ENCODE measurements at regions not wholly inside any gene's neighbourhood (a gene's known extent, or its start where the extent isn't known, plus 50 kb on each side); places are given as distances from the start of the nearest gene placed in this dataset.

- H3K4me2 ChIP-seq (ENCODE audit: low read depth, low read length), result no peak overlapping the region
- H3K23ac ChIP-seq (ENCODE audit: low read depth, low read length), result no peak overlapping the region
- H3K79me1 ChIP-seq (ENCODE audit: low read depth in 1 of 2, low read length in 2 of 2), result no peaks in the 10 kb centered on the region
- no peak overlapping the region for H2BK120ac ChIP-seq (ENCODE audit: low read depth, low read length)
- TF ChIP-seq USF2 (IDR thresholded peaks at IDR 0.05; ENCODE audit: low read depth, low read length) (no peak), NFE2L2 (IDR thresholded peaks at IDR 0.05; ENCODE audit: low read depth, low read length) (no peak), RFX5 (IDR thresholded peaks at IDR 0.05; ENCODE audit: low read depth, low read length) (no peak), CHD1 (IDR thresholded peaks at IDR 0.05; ENCODE audit: low read depth, low read length) (no peak), MAZ (IDR thresholded peaks at IDR 0.05; ENCODE audit: borderline replicate concordance, low read depth, low read length) (no peak), ELK1 (IDR thresholded peaks at IDR 0.05; ENCODE audit: borderline replicate concordance, low read depth, low read length) (no peak)
- no peak for ATAC-seq (ENCODE audit: low read depth)
- in situ Hi-C loops (cut with MboI; ENCODE audit: low sequenced_read_pairs) (no loop called here), intact Hi-C loops (cut with micrococcal nuclease) (no loop called here), dilution Hi-C loops (cut with HindIII; ENCODE audit: low sequenced_read_pairs, unreplicated experiment) (no loop called here)
- H3K4me3 ChIP-seq (ENCODE audit: insufficient read depth, low read depth, low read length), result no peak overlapping the region
- H2AFZ ChIP-seq (replicated peaks; ENCODE audit: low read length, poor library complexity), result no peak overlapping the region
- H3K36me3 ChIP-seq (ENCODE audit: control insufficient read depth, insufficient read depth, low read length), result no peaks in the 10 kb centered on the region
- no peak overlapping the region for H3K56ac ChIP-seq (ENCODE audit: extremely low read depth, insufficient read depth, low read length)
- POLR2A ChIA-PET (ENCODE audit: unreplicated experiment), result no interaction called here
- H3K4ac ChIP-seq (ENCODE audit: low read depth, low read length), result no peak overlapping the region
- H2AK5ac ChIP-seq (ENCODE audit: low read depth, low read length), result no peak overlapping the region
- no peaks in the 10 kb centered on the region for H3K4me1 ChIP-seq (ENCODE audit: control insufficient read depth, insufficient read depth, low read length)
- H3K14ac ChIP-seq (replicated peaks; ENCODE audit: low read depth, low read length), result no peak overlapping the region
- DNase-seq, result no peak
- BruUV-seq (replicated peaks), result no TSS peak
- no peak overlapping the region for H2BK15ac ChIP-seq (ENCODE audit: low read depth, low read length)
- no peak overlapping the region for H4K8ac ChIP-seq (ENCODE audit: low read depth in 2 of 2, low read length in 2 of 2)
- no peak overlapping the region for H2BK5ac ChIP-seq (ENCODE audit: low read depth, low read length, poor library complexity, severe bottlenecking)
- H3K18ac ChIP-seq (ENCODE audit: low read depth, low read length), result no peak overlapping the region
- H4K91ac ChIP-seq (ENCODE audit: insufficient read depth, low read depth, low read length), result no peak overlapping the region
- H3K9ac ChIP-seq (ENCODE audit: low read depth, low read length), result no peak overlapping the region
- no peak overlapping the region for H2BK20ac ChIP-seq (ENCODE audit: low read depth, low read length)
- CTCF ChIA-PET, result no interaction called here
- H3K9me1 ChIP-seq (ENCODE audit: insufficient read depth, low read length), result no peaks in the 10 kb centered on the region
- no peak overlapping the region for H3K27ac ChIP-seq (ENCODE audit: insufficient read depth, low read length)
- no peaks in the 10 kb centered on the region for H4K20me1 ChIP-seq (ENCODE audit: insufficient read depth, low read length)
- no peak overlapping the region for H2AK9ac ChIP-seq (replicated peaks; ENCODE audit: low read depth, low read length, poor library complexity)
- H3K9me3 ChIP-seq (ENCODE audit: control insufficient read depth, insufficient read depth, low read length), result no peaks in the 10 kb centered on the region
- no peak overlapping the region for H4K5ac ChIP-seq (ENCODE audit: low read depth, low read length)
- no peaks in the 10 kb centered on the region for H3K27me3 ChIP-seq (ENCODE audit: control insufficient read depth, insufficient read depth, low read length)
Measured at GRCh38 chr1:164191191-164191590, 367.8 kb upstream of the PBX1 start.

All from IMR-90 (cell line).